ENCODE measurements at regions not wholly inside any gene's neighbourhood (a gene's known extent, or its start where the extent isn't known, plus 50 kb on each side); places are given as distances from the start of the nearest gene placed in this dataset.

DNA sequence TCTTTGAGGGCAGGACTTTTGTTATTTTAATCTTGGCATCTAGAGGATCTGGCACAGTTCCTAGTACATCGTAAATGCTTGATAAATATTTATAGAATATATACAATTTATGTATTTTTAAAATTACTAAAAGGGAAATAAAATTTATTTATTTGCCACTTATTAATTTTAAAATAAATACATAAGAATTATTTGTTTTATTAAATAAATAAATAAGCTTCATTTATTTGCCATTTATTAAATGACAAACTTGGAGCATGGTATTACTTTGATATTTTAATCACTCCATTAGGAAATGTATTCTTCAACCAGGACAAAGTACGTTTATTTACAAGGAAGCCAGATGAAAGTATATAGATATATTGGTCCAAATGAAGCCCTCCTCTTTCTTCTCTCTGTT lies 118.7 kb upstream of the LRIG3 start:
- DNase-seq, result no peak

DNA sequence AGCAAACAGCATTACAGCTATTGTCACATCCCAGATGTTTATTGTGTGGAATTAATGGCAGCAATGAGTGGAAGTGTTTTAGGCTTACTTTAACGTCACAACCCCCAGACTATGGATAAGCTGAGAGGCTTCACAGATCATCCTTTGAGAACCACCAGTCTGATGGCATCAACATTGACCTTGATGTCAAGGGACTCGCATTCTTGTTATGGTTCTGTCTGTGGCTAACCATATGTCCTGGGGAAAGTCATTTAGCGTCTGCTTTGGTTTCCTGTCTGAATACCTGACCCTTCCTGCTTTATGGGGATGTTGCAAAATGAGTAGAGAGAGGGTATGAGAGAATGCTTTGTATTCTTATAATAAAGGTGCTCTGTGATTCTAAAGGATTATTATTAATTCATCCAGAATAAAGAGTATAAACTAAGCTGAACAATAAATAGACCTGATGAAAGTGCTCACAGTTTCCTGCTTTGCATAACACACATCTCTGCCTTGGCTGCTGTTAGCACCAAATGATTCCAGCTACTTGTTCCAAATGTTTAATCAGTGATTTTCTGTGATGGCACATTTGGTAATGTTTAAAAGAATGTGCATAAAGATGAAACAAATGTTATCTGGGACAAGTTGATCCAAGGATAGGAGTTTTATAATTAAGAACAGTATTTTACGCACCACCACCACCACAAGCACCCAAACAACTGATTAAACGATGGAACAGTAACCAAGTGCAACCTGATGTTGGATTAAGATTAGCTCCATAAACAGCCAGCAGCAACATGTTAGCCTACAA lies 116.9 kb upstream of the LRIG3 start:
- no peak for DNase-seq

DNA sequence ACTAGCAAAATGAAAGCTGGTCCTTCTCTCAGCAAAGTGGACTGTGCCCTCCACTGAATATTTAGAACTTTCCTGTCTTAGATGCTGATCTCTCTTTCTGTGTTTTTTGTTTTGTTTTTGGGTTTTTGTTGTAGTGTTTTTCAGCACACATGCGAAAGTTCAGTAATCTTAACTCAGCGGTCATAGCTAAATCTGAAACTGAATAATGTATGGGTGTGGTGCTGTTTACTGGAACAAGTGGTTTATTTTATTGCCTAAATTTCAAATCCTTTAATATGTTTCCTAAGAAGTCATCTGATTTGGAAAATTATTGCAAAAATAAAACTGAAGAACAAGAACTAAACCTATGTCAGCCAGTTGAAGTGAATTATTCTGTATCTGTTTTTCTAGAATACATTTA lies 116.0 kb upstream of the LRIG3 start:
- DNase-seq, result no peak

DNA sequence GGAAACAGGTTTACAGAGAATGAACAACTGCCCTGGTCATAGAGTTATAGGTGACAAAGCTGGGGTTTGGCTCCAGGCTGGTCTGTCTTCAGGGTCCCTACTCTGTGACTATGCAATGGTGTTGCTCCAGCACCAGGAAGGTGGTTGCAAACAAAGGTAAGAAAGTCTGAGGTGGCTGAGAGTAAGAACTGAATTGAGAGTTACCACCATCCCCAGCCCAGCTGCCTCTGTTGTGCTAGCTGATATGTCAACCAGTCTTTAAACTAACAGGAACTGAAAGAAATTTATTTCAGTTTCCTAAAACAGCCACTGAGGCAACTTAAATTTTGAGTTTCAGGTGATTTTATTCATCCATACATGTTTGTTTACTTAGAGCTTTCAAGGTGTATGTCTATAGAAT lies 111.0 kb upstream of the LRIG3 start:
- no peak for DNase-seq

DNA sequence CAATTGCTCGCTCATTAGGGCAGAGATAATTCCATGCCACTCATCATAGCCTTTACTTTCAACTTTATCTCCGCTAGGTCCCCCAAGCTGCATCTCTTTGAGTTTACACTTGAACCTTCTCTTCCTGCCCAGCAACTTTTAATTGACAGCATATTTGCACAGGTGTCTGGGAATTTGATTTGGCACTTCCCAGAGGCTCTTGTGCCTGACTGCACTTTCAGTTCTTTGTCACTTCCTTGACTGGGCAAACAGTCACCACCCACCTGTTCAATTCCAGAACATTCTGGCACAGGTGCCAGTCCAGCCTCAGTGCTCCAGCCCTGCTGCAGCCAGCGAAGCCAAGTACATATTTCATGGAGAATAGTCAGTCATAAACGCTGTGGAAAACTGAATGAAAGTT lies 110.1 kb upstream of the LRIG3 start:
- no peak for DNase-seq

DNA sequence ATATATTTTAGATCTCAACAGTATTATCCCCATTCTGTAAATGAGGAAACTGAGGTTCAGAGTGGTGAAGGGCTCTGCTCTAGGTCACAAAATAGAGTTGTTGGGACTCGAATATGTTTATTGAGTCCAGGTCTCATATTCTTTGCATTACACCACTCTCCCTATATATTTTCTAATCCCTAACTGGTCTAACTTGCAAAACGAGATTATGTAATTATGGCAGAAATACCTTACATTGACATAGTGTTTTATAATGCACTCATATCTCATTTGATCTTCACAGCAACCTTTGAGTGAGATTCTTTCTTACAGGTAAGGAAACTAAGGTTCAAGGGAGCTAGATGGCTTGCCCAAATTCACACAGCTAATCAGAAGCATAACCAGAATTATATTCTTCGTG lies 106.9 kb upstream of the LRIG3 start:
- no peak for DNase-seq

DNA sequence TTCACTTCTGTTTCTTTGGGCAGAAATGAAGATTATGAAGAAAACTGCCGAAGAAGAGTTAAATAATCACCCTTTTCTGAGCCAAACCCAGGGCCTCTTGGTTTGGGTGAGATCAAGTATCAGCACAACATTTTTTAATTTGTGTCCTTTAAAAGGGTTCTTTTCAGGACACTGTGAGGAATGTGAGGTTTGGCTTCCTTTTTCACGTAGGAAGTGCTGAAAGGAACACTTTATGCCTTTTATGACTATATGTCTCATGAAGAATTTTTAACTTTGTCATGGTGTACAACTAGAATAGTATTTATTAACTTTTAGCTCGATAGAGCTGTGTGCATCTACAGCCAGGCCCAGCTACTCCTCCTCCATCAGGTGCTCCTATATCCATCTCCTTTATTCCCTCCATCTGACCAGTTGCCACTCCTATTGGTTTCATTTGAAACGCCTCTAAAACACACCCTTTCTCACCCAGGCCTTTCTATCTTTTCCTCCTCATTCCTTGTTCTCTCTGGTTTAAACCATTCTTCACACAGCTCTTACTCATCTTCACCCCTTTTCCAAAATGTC lies 103.6 kb upstream of the LRIG3 start:
- DNase-seq, result no peak

DNA sequence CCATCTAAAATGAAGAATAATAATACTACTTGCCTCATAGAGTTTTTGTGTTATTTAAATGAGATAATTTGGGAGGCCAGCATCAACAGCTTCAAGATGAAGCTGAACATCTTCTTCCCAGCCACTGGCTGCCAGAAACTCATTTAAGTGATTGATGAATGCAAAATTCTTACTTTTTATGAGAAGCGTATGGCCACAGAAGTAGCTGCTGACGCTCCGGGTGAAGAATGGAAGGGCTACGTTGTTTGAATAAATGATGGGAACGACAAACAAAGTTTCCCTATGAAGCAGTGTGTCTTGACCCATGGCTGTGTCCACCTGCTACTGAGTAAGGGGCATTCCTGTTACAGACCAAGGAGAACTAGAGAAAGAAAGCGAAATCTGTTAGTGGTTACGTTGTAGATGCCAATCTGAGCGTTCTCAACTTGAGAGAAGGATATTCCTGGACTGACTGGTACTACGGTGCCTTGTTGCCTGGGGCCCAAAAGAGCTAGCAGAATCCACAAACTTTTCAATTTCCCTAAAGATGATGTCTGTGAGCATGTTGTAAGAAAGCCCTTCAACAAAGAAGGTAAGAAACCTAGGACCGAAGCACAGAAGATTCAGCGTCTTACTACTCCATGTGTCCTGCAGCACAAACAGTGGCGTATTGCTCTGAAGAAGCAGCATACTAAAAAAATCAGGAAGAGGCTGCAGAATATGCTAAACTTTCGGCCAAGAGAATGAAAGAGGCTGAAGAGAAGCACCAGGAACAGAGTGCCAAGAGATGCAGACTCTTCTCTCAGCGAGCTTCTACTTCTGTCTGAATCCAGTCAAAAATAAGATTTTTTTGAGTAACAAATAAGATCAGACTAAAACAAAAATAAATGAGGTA lies 100.0 kb upstream of the LRIG3 start:
- DNase-seq, result no peak

DNA sequence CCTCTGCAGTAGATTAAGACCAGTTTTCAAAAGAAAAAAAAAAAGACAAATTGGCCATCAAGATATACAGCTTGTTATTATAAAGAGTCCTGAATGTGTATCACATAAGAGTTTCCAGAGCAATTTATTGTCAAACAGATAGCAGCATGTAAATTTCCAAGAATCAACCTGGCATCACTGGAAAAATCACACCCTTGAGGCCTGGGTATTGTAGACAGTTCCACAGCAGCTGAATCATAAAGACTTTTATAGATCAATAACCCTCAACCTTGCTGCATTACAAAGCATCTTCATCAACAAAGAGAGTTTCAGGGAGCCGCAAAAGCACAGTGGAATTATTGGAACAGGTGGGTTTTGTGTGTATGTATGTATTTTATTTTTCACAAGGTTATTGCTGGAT lies 94.6 kb upstream of the LRIG3 start:
- DNase-seq, result no peak

DNA sequence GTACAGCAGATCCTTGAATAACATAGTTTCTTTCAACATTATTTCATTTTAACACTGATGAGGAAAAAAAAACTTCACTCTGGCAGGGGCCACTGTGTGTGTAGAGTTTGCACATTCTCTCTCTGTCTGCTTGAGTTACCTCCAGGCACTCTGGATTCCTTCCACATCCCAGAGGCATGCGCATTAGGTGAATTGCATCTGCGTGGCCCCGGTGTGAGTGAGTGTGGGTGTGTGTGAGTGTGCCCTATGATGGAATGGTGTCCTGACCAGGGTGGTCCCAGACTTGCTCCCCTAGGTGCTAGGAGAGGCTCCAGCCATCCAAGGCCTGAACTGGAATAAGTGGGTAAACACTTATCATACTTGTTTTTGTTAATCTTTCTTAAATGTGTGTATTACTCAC lies 90.6 kb upstream of the LRIG3 start:
- no peak for DNase-seq

DNA sequence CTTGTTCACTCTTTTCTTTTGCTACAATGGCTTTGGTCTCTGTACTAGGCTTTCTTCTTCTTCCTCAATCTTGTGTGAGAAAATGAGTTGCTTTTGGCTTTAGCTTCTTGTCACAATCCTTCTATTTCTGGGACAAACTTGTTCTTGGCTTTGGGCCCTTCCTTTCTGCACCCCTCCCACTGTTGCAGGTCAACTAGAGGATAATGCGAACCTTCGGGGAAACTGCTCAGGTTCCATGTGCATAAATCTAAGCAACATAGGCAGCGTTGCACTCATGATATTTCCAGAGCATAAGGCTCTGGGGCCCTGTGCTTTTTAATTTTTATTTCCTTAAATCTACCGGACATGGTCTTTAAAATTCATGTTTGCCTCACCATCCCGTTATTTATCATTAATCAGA lies 89.8 kb upstream of the LRIG3 start:
- DNase-seq, result no peak

DNA sequence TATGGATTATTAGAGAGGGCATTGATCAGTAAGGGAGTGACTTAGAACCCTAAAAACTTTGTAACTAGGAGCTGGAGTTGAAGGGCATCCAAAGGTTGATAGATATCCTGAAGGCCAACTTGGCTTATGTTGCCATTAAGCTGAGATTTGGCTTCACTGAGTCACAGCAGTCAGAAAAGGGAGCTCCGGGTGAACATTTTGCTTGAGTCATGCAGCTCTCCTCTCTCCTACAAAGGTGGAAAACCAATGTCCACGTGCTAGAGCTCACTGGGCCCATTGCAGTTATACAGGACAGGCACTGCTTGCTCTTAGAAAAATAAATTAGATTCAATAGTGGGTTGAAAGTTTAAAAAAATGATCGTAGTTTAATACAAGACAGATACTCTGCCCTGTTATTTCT lies 87.3 kb upstream of the LRIG3 start:
- no peak for DNase-seq

DNA sequence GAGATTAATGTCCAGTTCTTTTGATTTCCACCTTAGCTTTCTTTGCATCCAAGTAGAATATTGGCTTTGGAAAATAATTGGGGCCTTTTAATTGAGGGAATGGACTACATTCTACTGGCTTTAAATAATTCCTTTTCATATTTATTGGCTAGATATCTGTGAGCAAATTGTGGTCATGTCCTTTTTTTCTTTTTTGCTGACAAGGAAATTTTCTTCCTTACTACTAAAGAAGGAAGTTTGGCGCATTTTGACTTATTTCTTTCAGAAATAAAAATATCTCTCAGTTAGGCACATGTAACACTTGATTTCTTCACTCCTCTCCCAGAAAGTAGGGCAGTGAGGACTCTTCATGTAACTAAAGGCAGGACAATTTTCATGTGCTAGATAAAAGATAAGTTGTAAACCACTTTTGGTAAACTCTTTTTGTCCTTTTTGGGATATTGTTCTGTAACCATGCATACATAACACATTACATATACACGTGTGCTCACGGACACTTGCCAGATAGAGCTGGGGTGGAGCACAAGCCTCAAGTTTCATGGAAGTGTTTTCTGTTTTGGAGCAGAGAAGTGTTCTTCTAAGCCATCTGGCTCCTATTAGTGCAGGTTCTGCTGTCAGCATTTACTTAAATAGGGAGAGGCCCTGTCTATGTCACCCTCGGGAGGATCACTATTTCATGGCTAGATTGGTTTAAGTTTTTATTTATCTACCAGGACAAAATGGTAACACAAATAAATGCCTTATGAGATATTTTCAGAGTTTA lies 85.1 kb upstream of the LRIG3 start:
- no peak for DNase-seq

DNA sequence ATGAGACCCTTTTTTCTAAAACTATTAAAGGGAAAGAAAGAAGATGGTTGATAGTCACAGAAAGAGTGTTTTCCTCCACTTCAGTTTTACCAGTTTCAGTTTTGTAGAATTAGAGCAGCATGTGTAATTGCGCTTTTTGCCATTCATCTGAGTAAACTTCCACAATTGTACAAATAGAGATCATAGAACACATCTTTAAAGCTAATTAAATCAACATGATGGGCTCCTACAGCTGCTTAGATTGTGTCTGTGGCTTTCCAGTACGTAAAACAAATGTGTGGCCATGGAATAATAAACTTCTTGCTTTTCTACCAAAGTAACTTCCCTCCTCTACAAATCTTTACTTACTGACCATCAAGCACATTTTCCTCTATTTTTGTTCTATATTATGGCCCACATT lies 84.2 kb upstream of the LRIG3 start:
- no peak for DNase-seq

DNA sequence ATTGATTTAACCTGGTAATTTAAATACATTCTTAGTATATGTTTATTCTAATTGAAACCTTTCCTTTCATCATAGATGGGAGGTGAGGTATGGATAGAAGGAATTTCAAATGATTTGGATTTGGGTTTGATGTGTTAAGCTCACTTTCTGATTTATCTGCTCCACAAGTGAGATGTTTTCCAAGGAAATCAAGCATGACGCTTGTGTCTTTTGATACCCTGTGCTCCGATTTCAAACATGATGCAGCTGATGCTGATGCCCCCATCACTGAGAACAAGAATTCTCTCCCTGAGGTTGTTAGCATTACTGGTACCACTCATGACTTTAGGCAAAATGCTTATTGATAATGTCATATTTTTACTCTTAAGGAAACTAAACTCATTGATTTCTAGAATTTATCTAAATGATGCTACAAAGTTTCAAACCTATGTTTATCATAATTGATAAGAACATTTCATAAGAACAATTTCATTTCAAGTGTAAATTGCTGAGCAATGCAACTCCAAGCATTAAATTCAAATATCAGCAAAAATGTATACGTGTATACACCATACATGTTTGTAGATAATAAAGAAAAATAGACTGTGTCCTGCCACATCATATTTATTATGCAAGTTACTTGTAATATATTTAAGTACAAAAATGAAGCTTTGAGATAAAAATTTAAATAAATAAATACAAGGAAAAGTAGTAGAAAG lies 75.5 kb upstream of the LRIG3 start:
- no peak for DNase-seq

DNA sequence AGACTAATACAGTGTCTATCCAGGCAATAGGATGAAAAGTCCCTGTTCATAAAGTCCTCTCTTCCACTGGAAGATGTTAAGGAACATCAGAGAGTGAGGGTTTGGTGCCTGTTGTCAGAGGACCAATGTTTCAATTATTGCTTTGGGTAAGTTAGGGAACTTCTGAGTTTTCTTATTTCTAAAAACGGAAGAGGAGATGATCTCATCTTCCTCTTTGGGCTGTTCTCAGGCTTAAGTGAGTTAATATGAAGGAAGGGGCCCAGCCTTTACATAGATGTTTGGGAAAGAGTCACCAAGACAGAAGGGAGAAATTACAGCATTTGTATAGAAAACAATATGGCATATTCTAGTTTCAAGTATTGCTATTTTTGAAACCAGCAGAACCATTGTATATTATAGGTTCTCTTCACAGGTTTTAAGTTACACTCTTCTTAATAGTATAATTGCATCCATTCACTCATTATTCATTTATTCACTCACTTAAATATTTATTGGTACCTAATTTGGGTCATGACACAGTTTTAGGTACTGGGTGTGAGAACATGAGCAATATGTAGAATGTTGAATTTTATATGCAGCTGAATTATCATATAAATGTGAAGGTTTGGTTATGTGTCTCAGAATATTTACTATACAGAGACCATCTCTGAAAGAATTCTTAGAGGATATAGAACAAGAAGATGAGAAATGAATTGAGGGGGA lies 68.5 kb upstream of the LRIG3 start:
- DNase-seq, result no peak

DNA sequence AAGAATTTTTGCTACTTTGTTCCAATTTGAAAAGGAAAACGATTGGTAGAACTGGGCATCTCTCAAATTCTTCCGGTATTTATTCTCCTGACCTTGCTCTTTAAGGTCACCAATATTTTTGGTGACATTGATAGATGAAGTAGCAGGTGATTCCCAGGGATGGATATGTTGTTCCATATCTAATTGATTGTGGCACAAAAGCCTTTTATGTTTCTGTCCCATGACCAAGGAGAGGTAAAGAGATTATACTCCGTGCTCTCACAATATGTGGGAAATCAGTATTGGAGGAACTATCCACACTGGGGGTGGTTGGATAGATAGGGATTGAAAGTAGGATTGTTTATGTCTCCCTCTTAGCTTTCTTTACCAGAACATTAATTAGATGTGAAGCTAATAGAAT lies 61.7 kb upstream of the LRIG3 start:
- DNase-seq, result no peak

DNA sequence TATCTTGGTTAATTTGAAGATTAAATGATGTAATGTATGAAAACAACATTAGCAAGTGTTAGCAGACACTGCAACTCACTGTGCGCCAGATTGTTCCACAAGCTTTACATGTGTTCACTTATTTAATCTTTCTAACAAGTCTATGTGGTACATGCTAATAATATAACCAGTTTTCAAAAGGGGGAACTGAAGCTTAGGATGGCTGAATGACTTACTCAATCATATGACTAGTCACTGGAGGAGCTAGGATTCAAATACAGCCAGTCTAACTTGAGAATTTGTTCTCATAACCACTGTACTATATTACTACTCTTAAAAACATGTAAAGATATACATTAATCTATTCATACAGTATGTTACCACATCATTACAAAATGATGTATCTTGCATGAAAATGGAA lies 60.5 kb upstream of the LRIG3 start:
- no peak for DNase-seq

DNA sequence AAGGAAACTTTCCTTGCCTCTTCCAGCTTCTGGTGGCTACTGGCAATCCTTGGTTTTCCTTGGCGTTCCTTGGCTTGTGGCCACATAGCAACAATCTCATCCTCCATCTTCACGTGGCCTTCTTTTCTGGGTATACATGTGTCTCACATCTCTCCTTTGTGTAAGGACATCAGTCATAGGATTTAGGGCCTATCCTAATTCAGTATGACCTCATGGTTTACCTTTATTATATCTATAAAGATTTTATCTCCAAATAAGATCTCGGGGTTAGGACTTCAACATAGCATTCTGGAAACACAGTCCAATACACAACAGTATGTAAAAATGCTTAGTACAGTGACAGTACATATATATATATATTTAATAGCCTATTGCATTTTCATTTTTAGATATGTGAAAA lies 58.4 kb upstream of the LRIG3 start:
- no peak for DNase-seq

DNA sequence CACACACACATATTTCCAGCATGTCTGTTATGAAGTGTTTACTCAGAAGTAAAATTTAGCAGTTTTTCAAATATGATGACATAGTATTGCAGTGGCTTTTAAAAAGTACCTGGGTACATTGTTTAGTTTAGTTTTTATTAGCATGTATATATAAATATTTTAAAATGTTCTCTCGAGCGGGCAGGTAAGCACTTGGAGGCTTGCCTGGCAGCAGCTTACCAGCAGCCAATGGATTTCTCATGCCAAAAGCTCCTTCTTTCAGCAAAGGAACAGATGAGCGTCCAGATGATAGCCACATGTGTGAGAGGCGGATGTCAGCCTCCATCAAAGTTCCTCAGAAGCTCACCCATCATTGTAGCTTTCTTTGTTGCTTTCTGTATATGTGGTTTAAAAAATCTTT lies 57.2 kb upstream of the LRIG3 start:
- no peak for DNase-seq

DNA sequence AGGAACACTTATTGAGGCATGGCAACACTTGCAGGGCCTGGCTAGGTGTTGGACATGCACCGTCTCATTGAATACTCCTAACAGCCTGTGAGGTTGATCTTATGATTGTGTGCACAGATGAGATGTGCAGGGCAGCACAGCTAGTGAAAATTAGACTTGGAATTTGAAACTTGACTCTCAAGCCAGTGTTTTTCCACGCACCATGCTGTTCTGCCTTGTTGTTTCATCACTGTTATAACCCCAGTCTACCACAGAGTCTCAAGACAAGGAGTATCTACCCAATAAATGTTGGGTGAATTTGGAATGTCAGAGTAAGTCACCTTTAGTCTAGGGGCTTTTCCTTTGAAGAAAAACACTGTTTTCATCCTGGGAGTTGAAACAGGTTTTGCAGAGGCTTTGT lies 55.8 kb upstream of the LRIG3 start:
- DNase-seq, result no peak

Measured in C1 segment of cervical spinal cord (tissue), 14 donors.